MCF 10A (cell line): ENCODE measurements at regions not wholly inside any gene's neighbourhood (a gene's known extent, or its start where the extent isn't known, plus 50 kb on each side); places are given as distances from the start of the nearest gene placed in this dataset.
"Not testable (repeated sequence)": the region's sequence is repeated elsewhere in the genome, so short reads cannot be mapped to it uniquely, and the experiment has no call there.

Experiments
- BruUV-seq: library from RNA; stranded (reverse); fragments of 400-500 nt; replicated peaks from 2 replicates; lab custom pipeline; 2021; lab: Mats Ljungman, UMichigan
- CTCF ChIA-PET: fragments of 300-600 bp; sonication (Branson Sonifier 250); formaldehyde crosslinking; extraction: SDS; loops from one replicate; lab custom pipeline; 2021; ENCODE audit warnings: antibody characterized with exemption, inconsistent platforms; lab: Yijun Ruan, JAX
- POLR2A ChIA-PET: fragments of 300-600, 350-650 bp; sonication (Branson Sonifier 250); formaldehyde crosslinking; extraction: SDS; loops from one replicate; lab custom pipeline; 2020; ENCODE audit warnings: antibody characterized with exemption, inconsistent platforms; lab: Yijun Ruan, JAX
- DNase-seq: peaks from one replicate; pipeline ENCODE4 v3.0.0-alpha.2; 2018; ENCODE audit not compliant: unreplicated experiment
- H3K27ac Mint-ChIP-seq: one replicate; pipeline ENCODE4 v1.8.0; 2022; ENCODE audit warnings: mild to moderate bottlenecking, low read depth, mixed read lengths; ENCODE audit not compliant: unreplicated experiment
- H3K27me3 Mint-ChIP-seq: one replicate; pipeline ENCODE4 v1.8.0; 2022; ENCODE audit warnings: mixed read lengths; ENCODE audit not compliant: insufficient read depth, unreplicated experiment
- H3K36me3 Mint-ChIP-seq: one replicate; pipeline ENCODE4 v1.8.0; 2022; ENCODE audit warnings: mild to moderate bottlenecking, moderate library complexity, mixed read lengths; ENCODE audit not compliant: insufficient read depth, unreplicated experiment
- H3K4me1 Mint-ChIP-seq: one replicate; pipeline ENCODE4 v1.8.0; 2022; ENCODE audit warnings: mixed read lengths; ENCODE audit not compliant: insufficient read depth, unreplicated experiment
- H3K4me3 Mint-ChIP-seq: one replicate; pipeline ENCODE4 v1.8.0; 2022; ENCODE audit warnings: mild to moderate bottlenecking, moderate library complexity, mixed read lengths; ENCODE audit not compliant: unreplicated experiment
- H3K9me3 Mint-ChIP-seq: one replicate; pipeline ENCODE4 v1.8.0; 2022; ENCODE audit warnings: mixed read lengths; ENCODE audit not compliant: unreplicated experiment
- intact Hi-C: fragments of 100-400 bp; cut with micrococcal nuclease; formaldehyde crosslinking; loops from 2 replicates; pipeline ENCODE4 v1.14.1; 2022
- TF ChIP-seq, protein P1 (sequence below): fragments of 200-600 bp; IDR thresholded peaks from one replicate; pipeline ENCODE4 v1.8.0; 2022; ENCODE audit warnings: antibody characterized with exemption, mild to moderate bottlenecking; ENCODE audit not compliant: unreplicated experiment

DNA sequence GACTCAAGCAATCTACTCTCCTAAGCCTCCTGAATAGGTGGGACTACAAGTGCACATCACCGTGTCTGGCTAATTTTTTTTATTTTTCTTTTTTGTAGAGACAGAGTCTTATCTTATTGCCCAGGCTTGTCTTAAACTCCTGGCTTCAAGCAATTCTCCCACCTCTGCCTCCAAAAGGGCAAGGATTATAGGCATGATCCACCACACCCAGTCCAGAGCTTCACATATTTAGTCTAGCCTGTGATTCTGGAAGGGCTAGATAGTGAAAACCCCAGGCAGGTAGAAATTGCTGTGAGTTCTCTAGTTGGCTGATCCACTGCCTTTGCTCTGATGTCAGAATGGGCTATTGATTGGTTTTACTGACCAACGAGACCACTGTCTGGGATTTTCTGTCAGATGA, 854.6 kb upstream of the MIR17HG start:
- no peaks in the 10 kb centered on the region for H3K4me1 Mint-ChIP-seq
- no peaks in the 10 kb centered on the region for H3K27me3 Mint-ChIP-seq
- H3K36me3 Mint-ChIP-seq: no peaks in the 10 kb centered on the region
- H3K9me3 Mint-ChIP-seq: no peaks in the 10 kb centered on the region
- ChIA-PET POLR2A (no interaction called here), CTCF (no interaction called here)
- TF ChIP-seq, protein P1, sequence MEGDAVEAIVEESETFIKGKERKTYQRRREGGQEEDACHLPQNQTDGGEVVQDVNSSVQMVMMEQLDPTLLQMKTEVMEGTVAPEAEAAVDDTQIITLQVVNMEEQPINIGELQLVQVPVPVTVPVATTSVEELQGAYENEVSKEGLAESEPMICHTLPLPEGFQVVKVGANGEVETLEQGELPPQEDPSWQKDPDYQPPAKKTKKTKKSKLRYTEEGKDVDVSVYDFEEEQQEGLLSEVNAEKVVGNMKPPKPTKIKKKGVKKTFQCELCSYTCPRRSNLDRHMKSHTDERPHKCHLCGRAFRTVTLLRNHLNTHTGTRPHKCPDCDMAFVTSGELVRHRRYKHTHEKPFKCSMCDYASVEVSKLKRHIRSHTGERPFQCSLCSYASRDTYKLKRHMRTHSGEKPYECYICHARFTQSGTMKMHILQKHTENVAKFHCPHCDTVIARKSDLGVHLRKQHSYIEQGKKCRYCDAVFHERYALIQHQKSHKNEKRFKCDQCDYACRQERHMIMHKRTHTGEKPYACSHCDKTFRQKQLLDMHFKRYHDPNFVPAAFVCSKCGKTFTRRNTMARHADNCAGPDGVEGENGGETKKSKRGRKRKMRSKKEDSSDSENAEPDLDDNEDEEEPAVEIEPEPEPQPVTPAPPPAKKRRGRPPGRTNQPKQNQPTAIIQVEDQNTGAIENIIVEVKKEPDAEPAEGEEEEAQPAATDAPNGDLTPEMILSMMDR: no peak
- intact Hi-C loops: no loop called here
- no peak overlapping the region for H3K27ac Mint-ChIP-seq
- no peak for DNase-seq
- no TSS peak for BruUV-seq
- H3K4me3 Mint-ChIP-seq: no peak overlapping the region

DNA sequence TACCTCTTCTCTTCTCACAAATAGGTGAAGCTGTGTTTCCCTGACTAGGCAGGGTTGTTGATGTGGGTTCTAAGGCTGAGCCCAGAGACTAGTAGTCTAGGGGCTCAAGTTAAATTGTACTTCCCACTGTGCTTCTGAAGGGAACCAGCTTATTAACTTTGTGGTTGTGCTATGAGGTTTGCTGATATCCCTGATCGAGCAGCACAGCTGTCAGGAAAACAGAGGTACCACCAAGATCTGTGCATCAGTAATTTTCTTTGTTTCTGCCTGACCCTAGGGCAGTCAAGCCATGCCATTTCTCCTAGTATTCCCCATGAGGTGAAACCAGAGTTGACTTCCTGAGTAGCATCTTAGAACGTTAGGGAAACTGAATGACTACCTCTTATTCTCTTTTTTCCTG, 853.8 kb upstream of the MIR17HG start:
- Mint-ChIP-seq H3K4me3 (no peak overlapping the region), H3K36me3 (no peaks in the 10 kb centered on the region), H3K9me3 (no peaks in the 10 kb centered on the region), H3K4me1 (no peaks in the 10 kb centered on the region), H3K27ac (no peak overlapping the region), H3K27me3 (no peaks in the 10 kb centered on the region)
- ChIA-PET POLR2A (no interaction called here), CTCF (no interaction called here)
- TF ChIP-seq, protein P1: no peak
- DNase-seq: no peak
- intact Hi-C loops: no loop called here
- no TSS peak for BruUV-seq

DNA sequence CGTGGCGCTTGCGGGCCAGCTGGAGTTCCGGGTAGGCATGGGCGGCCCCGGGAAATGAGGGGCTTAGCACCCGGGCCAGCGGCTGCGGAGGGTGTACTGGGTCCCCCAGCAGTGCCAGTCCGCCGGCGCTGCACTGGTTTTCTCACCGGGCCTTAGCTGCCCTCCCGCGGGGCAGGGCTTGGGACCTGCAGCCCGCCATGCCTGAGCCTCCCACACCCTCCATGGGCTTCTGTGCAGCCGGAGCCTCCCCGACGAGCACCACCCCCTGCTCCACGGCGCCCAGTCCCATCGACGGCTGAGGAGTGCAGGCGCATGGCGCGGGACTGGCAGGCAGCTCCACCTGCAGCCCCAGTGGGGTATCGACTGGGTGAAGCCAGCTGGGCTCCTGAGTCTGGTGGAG, 852.6 kb upstream of the MIR17HG start:
- POLR2A ChIA-PET, H3K27me3 Mint-ChIP-seq, H3K4me1 Mint-ChIP-seq, DNase-seq, CTCF ChIA-PET, H3K36me3 Mint-ChIP-seq, H3K9me3 Mint-ChIP-seq, H3K4me3 Mint-ChIP-seq, BruUV-seq, H3K27ac Mint-ChIP-seq, intact Hi-C loops: not testable (repeated sequence)

DNA sequence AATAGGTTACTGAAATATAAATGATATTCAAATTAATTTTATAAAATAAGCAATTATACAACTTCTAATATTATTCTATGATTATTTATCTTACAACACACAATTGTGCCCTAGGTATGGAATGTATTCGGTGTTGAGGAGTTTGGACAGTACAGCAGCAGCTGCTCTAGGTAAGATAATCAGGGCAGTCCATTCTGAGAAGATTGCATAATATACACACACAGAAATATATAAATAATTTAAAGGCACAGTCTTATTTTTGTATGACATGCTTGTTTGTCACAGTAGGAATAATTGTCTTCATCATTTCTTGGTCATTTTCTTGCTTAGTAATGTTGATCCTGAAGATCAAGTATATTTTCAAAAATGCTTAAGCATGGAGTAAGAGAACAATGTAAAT, 849.4 kb upstream of the MIR17HG start:
- POLR2A ChIA-PET: no interaction called here

DNA sequence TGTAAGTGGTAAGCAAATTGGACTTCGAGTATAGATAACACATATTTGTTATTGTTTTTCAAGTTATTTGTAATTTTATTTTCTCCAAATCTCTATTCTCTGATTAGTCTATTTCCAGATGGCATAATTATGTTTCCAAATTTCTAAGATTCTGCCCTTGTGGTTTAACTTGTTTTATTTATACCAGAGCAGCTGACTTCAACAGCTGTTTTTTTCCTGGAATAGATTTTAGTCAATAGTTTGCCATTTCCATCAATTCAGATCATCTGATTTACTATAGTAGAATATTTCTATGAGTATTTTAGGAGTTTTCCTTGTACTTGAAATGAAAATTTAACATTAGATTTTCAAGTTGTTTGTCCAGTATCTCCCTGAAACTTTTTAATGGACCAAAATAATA, 848.7 kb upstream of the MIR17HG start:
- POLR2A ChIA-PET: no interaction called here
- intact Hi-C loops: no loop called here
- H3K36me3 Mint-ChIP-seq: no peaks in the 10 kb centered on the region
- BruUV-seq: no TSS peak
- no peak overlapping the region for H3K4me3 Mint-ChIP-seq
- no peak for DNase-seq
- CTCF ChIA-PET: no interaction called here
- H3K27me3 Mint-ChIP-seq: no peaks in the 10 kb centered on the region
- H3K27ac Mint-ChIP-seq: no peak overlapping the region
- no peaks in the 10 kb centered on the region for H3K4me1 Mint-ChIP-seq
- H3K9me3 Mint-ChIP-seq: no peaks in the 10 kb centered on the region
- TF ChIP-seq, protein P1: no peak

More for the DNA sequence above, 849.4 kb upstream of the MIR17HG start:
- CTCF ChIA-PET: no interaction called here
- TF ChIP-seq, protein P1: no peak
- H3K9me3 Mint-ChIP-seq: no peaks in the 10 kb centered on the region
- no peaks in the 10 kb centered on the region for H3K36me3 Mint-ChIP-seq
- intact Hi-C loops: no loop called here
- H3K27me3 Mint-ChIP-seq: no peaks in the 10 kb centered on the region
- BruUV-seq: no TSS peak
- no peak overlapping the region for H3K27ac Mint-ChIP-seq
- no peak for DNase-seq
- H3K4me1 Mint-ChIP-seq: no peaks in the 10 kb centered on the region
- H3K4me3 Mint-ChIP-seq: no peak overlapping the region
